ENCODE measurements at regions not wholly inside any gene's neighbourhood (a gene's known extent, or its start where the extent isn't known, plus 50 kb on each side); places are given as distances from the start of the nearest gene placed in this dataset.
A peak's percentile ranks its signal among the peaks of the same experiment; 100 is the strongest.

DNA sequence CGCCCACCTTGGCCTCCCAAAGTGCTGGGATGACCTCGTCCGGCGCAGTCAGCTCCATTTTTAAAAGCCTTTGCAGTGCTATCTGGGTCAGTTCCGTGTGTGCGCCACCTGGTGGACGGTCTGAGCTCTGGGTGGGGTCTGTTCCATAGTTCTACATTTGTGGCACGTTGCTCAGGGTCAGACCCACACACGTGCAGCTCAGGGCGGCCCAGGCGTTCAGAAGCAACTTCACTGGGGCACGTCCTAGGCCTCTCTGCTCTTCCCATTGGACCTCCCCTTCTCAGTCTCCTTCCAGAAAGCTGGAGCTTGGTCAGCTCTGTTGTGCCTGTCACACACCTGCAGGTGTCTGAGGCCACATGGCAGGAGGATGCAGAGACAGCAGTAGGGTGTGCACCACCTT is 137.9 kb downstream of the DNAJB6 start:
- ChIA-PET POLR2A (no interaction called here), CTCF (interaction anchor here (0.9 to 1.4 kb wide), 5 partner anchors 10 to 405 kb away, joined by 3 to 4 read pairs (median 3); no protein-coding TSS in a partner anchor)
- H3K4me2 ChIP-seq, result no peak overlapping the region
- no peak overlapping the region for H3K4me3 ChIP-seq
- H3K27ac ChIP-seq, result no peak overlapping the region
- H3K4me1 ChIP-seq, result no peaks in the 10 kb centered on the region
- no peak for FAIRE-seq
- WGBS (ENCODE audit: missing lambda C conversion rate), result 20% methylated on average over 12 of the region's 12 CpGs
- peak; percentile 41 to 53 for DNase-seq (ENCODE audit: low read depth in 1 of 2, low spot score in 1 of 2)
- TF ChIP-seq, protein P1, sequence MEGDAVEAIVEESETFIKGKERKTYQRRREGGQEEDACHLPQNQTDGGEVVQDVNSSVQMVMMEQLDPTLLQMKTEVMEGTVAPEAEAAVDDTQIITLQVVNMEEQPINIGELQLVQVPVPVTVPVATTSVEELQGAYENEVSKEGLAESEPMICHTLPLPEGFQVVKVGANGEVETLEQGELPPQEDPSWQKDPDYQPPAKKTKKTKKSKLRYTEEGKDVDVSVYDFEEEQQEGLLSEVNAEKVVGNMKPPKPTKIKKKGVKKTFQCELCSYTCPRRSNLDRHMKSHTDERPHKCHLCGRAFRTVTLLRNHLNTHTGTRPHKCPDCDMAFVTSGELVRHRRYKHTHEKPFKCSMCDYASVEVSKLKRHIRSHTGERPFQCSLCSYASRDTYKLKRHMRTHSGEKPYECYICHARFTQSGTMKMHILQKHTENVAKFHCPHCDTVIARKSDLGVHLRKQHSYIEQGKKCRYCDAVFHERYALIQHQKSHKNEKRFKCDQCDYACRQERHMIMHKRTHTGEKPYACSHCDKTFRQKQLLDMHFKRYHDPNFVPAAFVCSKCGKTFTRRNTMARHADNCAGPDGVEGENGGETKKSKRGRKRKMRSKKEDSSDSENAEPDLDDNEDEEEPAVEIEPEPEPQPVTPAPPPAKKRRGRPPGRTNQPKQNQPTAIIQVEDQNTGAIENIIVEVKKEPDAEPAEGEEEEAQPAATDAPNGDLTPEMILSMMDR (IDR thresholded peaks at IDR 0.05), result peak; percentile 5; the same call in 1 of the 3 replicates
- TF ChIP-seq SREBF2 (IDR thresholded peaks at IDR 0.05), result no peak
- H3K9me3 ChIP-seq, result peaks cover 26% of the 10 kb centered on the region
- peak in 1 of 2 experiments; percentile 82; a peak in 3 of 6 replicates for ATAC-seq

DNA sequence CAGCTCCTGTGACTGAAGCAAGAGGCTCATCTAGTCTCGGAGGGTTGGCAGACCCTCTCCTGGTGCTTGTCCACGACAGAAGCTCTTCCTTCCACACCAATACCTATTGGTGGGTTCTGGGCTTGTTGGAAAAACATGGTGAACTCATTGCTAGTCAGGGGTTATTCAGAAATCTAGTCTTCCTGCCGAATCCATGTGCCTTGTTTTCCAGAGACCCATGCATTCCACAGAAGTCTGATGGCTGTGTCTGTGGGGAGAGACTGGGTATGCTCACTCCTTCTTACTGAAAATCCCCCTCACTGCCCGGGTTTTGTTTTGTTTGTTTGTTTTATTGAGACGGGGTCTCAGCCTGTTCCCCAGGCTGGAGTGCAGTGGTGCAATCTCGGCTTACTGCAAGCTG is 138.3 kb downstream of the DNAJB6 start:
- no peak for DNase-seq (ENCODE audit: low read depth in 1 of 2, low spot score in 1 of 2)
- H3K4me2 ChIP-seq, result no peak overlapping the region
- 20% methylated on average over 6 of the region's 6 CpGs for WGBS (ENCODE audit: missing lambda C conversion rate)
- H3K9me3 ChIP-seq, result peaks cover 26% of the 10 kb centered on the region
- TF ChIP-seq SMC3 (IDR thresholded peaks at IDR 0.05) (no peak), JUN (IDR thresholded peaks at IDR 0.05) (no peak), SREBF2 (IDR thresholded peaks at IDR 0.05) (no peak), ATOH8 (CRISPR knock-in tag; IDR thresholded peaks at IDR 0.05; ENCODE audit: low read depth) (no peak), HOXA7 (CRISPR knock-in tag; IDR thresholded peaks at IDR 0.05) (no peak), RAD21 (conservative IDR thresholded peaks at IDR 0.05 in 1 of 2, IDR thresholded peaks at IDR 0.05 in 1 of 2) (no peak), NFE2L2 (conservative IDR thresholded peaks at IDR 0.05; ENCODE audit: low read length) (no peak), ZNF302 (CRISPR knock-in tag; IDR thresholded peaks at IDR 0.05) (no peak), ELK1 (IDR thresholded peaks at IDR 0.05; ENCODE audit: low read depth, low read length) (no peak), BHLHE40 (IDR thresholded peaks at IDR 0.05; ENCODE audit: low read depth, low read length) (no peak)
- H3K4me1 ChIP-seq, result no peaks in the 10 kb centered on the region
- ChIA-PET POLR2A (no interaction called here), CTCF (interaction anchor here (0.9 to 1.4 kb wide), 5 partner anchors 9 to 405 kb away, joined by 3 to 4 read pairs (median 3); no protein-coding TSS in a partner anchor)
- no peak overlapping the region for H3K27ac ChIP-seq
- FAIRE-seq, result no peak
- H3K4me3 ChIP-seq, result no peak overlapping the region
- no peak for ATAC-seq

GRCh38 chr7:157475601-157476000 is 138.8 kb downstream of the DNAJB6 start:
- no peak overlapping the region for H3K27ac ChIP-seq
- no peak overlapping the region for H3K4me2 ChIP-seq
- POLR2A ChIA-PET, result no interaction called here
- CTCF ChIA-PET, result interaction anchor here (1.4 kb wide), 1 partner anchor 43 kb away, joined by 4 read pairs; no protein-coding TSS in a partner anchor
- ATAC-seq (no peak), DNase-seq (ENCODE audit: low read depth in 1 of 2, low spot score in 1 of 2) (no peak), FAIRE-seq (no peak)
- H3K4me1 ChIP-seq, result no peaks in the 10 kb centered on the region
- H3K9me3 ChIP-seq, result peaks cover 26% of the 10 kb centered on the region
- H3K4me3 ChIP-seq, result no peak overlapping the region
- WGBS (ENCODE audit: missing lambda C conversion rate), result 36% methylated on average over 10 of the region's 10 CpGs
- no peak for TF ChIP-seq RCOR1 (IDR thresholded peaks at IDR 0.05; ENCODE audit: low read depth, low read length)
- TF ChIP-seq FOSB (CRISPR knock-in tag; IDR thresholded peaks at IDR 0.05), result no peak
- no peak for TF ChIP-seq GATA3 (IDR thresholded peaks at IDR 0.05; ENCODE audit: borderline replicate concordance)
- TF ChIP-seq, protein P2, sequence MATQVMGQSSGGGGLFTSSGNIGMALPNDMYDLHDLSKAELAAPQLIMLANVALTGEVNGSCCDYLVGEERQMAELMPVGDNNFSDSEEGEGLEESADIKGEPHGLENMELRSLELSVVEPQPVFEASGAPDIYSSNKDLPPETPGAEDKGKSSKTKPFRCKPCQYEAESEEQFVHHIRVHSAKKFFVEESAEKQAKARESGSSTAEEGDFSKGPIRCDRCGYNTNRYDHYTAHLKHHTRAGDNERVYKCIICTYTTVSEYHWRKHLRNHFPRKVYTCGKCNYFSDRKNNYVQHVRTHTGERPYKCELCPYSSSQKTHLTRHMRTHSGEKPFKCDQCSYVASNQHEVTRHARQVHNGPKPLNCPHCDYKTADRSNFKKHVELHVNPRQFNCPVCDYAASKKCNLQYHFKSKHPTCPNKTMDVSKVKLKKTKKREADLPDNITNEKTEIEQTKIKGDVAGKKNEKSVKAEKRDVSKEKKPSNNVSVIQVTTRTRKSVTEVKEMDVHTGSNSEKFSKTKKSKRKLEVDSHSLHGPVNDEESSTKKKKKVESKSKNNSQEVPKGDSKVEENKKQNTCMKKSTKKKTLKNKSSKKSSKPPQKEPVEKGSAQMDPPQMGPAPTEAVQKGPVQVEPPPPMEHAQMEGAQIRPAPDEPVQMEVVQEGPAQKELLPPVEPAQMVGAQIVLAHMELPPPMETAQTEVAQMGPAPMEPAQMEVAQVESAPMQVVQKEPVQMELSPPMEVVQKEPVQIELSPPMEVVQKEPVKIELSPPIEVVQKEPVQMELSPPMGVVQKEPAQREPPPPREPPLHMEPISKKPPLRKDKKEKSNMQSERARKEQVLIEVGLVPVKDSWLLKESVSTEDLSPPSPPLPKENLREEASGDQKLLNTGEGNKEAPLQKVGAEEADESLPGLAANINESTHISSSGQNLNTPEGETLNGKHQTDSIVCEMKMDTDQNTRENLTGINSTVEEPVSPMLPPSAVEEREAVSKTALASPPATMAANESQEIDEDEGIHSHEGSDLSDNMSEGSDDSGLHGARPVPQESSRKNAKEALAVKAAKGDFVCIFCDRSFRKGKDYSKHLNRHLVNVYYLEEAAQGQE (IDR thresholded peaks at IDR 0.05), result no peak
- TF ChIP-seq EHMT2 (IDR thresholded peaks at IDR 0.05; ENCODE audit: low read depth), result no peak
- TF ChIP-seq ZC3H11A (IDR thresholded peaks at IDR 0.05), result no peak
- no peak for TF ChIP-seq ATOH8 (CRISPR knock-in tag; IDR thresholded peaks at IDR 0.05; ENCODE audit: low read depth)
- TF ChIP-seq SREBF2 (IDR thresholded peaks at IDR 0.05), result no peak
- TF ChIP-seq TFCP2L1 (CRISPR knock-in tag; IDR thresholded peaks at IDR 0.05), result no peak
- TF ChIP-seq CEBPB (IDR thresholded peaks at IDR 0.05), result no peak
- TF ChIP-seq, protein P3, sequence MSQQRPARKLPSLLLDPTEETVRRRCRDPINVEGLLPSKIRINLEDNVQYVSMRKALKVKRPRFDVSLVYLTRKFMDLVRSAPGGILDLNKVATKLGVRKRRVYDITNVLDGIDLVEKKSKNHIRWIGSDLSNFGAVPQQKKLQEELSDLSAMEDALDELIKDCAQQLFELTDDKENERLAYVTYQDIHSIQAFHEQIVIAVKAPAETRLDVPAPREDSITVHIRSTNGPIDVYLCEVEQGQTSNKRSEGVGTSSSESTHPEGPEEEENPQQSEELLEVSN (IDR thresholded peaks at IDR 0.05; ENCODE audit: borderline replicate concordance, low read depth), result no peak
- no peak for TF ChIP-seq CBX8 (IDR thresholded peaks at IDR 0.05)
- TF ChIP-seq BCL3 (IDR thresholded peaks at IDR 0.05), result no peak
- no peak for TF ChIP-seq RAD21 (conservative IDR thresholded peaks at IDR 0.05 in 1 of 2, IDR thresholded peaks at IDR 0.05 in 1 of 2)
- no peak for TF ChIP-seq BHLHE40 (IDR thresholded peaks at IDR 0.05; ENCODE audit: low read depth, low read length)
- no peak for TF ChIP-seq NPAS2 (CRISPR knock-in tag; IDR thresholded peaks at IDR 0.05; ENCODE audit: borderline replicate concordance)
